Uterus (tissue), 2 donors: ENCODE measurements at regions not wholly inside any gene's neighbourhood (a gene's known extent, or its start where the extent isn't known, plus 50 kb on each side); places are given as distances from the start of the nearest gene placed in this dataset.

Source experiments
- CTCF ChIP-seq, 4 experiments: fragments of 200-600 bp in 2 of 4; fragments of 450-650 bp in 2 of 4; sonication (generic) in 2 of 4; IDR thresholded peaks; one replicate each; pipeline ENCODE4 v1.5.1; 2016 to 2019; ENCODE audit warnings: antibody characterized with exemption in 4 of 4, mild to moderate bottlenecking in 2 of 4, moderate library complexity in 1 of 4
- POLR2A ChIP-seq, 2 donors: fragments of 450-650 bp; IDR thresholded peaks; one replicate each; pipeline ENCODE4 v1.6.1; 2016; ENCODE audit warnings: antibody characterized with exemption in 2 of 2, mild to moderate bottlenecking in 1 of 2, moderate library complexity in 1 of 2

- TF ChIP-seq CTCF (IDR thresholded peaks at IDR 0.05) (no peak), POLR2A (IDR thresholded peaks at IDR 0.05) (no peak)
These were observed 146.7 kb upstream of the LRFN2 start for GRCh38 chr6:40733770-40734396.
